Endothelial cell (in vitro differentiated cells): ENCODE measurements at regions not wholly inside any gene's neighbourhood (a gene's known extent, or its start where the extent isn't known, plus 50 kb on each side); places are given as distances from the start of the nearest gene placed in this dataset.

ENCODE experiments used
- DNase-seq: peaks from one replicate; pipeline ENCODE4 v3.0.0; 2021; ENCODE audit warnings: low spot score
- H3K27ac Mint-ChIP-seq: one replicate; pipeline ENCODE4 v1.8.0; 2021; ENCODE audit warnings: mixed read lengths, inconsistent platforms; ENCODE audit not compliant: unreplicated experiment
- H3K27me3 Mint-ChIP-seq: one replicate; pipeline ENCODE4 v1.8.0; 2021; ENCODE audit warnings: mild to moderate bottlenecking, moderate library complexity, mixed read lengths, inconsistent platforms; ENCODE audit not compliant: unreplicated experiment
- H3K36me3 Mint-ChIP-seq: one replicate; pipeline ENCODE4 v1.8.0; 2021; ENCODE audit warnings: mild to moderate bottlenecking, low read depth, mixed read lengths, inconsistent platforms; ENCODE audit not compliant: unreplicated experiment
- H3K4me1 Mint-ChIP-seq: one replicate; pipeline ENCODE4 v1.8.0; 2021; ENCODE audit warnings: mild to moderate bottlenecking, mixed read lengths, inconsistent platforms; ENCODE audit not compliant: unreplicated experiment
- H3K4me3 Mint-ChIP-seq: one replicate; pipeline ENCODE4 v1.8.0; 2021; ENCODE audit warnings: mild to moderate bottlenecking, mixed read lengths, inconsistent platforms; ENCODE audit not compliant: unreplicated experiment
- H3K9me3 Mint-ChIP-seq: one replicate; pipeline ENCODE4 v1.8.0; 2021; ENCODE audit warnings: mixed read lengths, inconsistent platforms; ENCODE audit not compliant: unreplicated experiment
- CTCF ChIP-seq: fragments of 200-600 bp; sonication (generic); IDR thresholded peaks from one replicate; pipeline ENCODE4 v1.5.0; 2021; ENCODE audit warnings: antibody characterized with exemption; ENCODE audit not compliant: unreplicated experiment

GRCh38 chr1:222038971-222039370, 297.1 kb upstream of the DUSP10 start:
- TF ChIP-seq CTCF: no peak
- H3K27me3 Mint-ChIP-seq: peaks cover 2% of the 10 kb centered on the region
- peaks cover 6% of the 10 kb centered on the region for H3K4me1 Mint-ChIP-seq
- no peak overlapping the region for H3K4me3 Mint-ChIP-seq
- no peaks in the 10 kb centered on the region for H3K36me3 Mint-ChIP-seq
- DNase-seq: no peak
- no peak overlapping the region for H3K27ac Mint-ChIP-seq
- H3K9me3 Mint-ChIP-seq: no peaks in the 10 kb centered on the region

DNA sequence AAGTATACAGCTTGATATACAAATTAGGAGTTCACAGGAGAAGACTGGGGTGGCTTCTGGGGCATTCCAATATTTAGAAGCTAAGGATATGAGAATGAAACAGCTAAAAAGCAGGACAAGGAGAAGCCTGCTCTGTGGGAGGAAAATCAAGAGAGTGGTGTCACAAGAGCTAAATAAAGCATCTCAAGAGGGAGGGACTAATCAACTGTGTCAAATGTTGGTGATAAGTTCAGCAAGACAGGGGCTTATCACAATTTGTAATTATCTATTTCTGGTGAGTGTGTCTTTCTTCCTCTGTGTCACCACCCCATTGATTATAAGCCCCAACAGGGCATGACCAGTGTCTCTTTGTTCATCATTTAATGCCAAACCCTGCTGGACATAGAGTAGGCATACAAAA, 295.8 kb upstream of the DUSP10 start:
- Mint-ChIP-seq H3K4me1 (peaks cover 6% of the 10 kb centered on the region), H3K27ac (no peak overlapping the region), H3K4me3 (no peak overlapping the region)

GRCh38 chr1:222034790-222035189, 292.9 kb upstream of the DUSP10 start:
- Mint-ChIP-seq H3K27ac (no peak overlapping the region), H3K36me3 (no peaks in the 10 kb centered on the region), H3K4me3 (no peak overlapping the region), H3K9me3 (no peaks in the 10 kb centered on the region), H3K27me3 (peaks cover 2% of the 10 kb centered on the region), H3K4me1 (peaks cover 6% of the 10 kb centered on the region)
- no peak for TF ChIP-seq CTCF
- no peak for DNase-seq

More for the DNA sequence above, 295.8 kb upstream of the DUSP10 start:
- no peaks in the 10 kb centered on the region for H3K36me3 Mint-ChIP-seq
- no peak for TF ChIP-seq CTCF
- H3K27me3 Mint-ChIP-seq: peaks cover 2% of the 10 kb centered on the region
- DNase-seq: no peak
- no peaks in the 10 kb centered on the region for H3K9me3 Mint-ChIP-seq

GRCh38 chr1:222033450-222033849, 291.6 kb upstream of the DUSP10 start:
- Mint-ChIP-seq H3K27ac (no peak overlapping the region), H3K4me3 (no peak overlapping the region), H3K36me3 (no peaks in the 10 kb centered on the region), H3K4me1 (peaks cover 6% of the 10 kb centered on the region), H3K27me3 (peaks cover 2% of the 10 kb centered on the region), H3K9me3 (no peaks in the 10 kb centered on the region)
- DNase-seq: no peak
- no peak for TF ChIP-seq CTCF

- H3K9me3 Mint-ChIP-seq: no peaks in the 10 kb centered on the region
- H3K4me1 Mint-ChIP-seq: peaks cover 6% of the 10 kb centered on the region
- no peak overlapping the region for H3K27ac Mint-ChIP-seq
- TF ChIP-seq CTCF: no peak
- no peaks in the 10 kb centered on the region for H3K36me3 Mint-ChIP-seq
- H3K27me3 Mint-ChIP-seq: peaks cover 2% of the 10 kb centered on the region
- no peak overlapping the region for H3K4me3 Mint-ChIP-seq
- no peak for DNase-seq
These were observed 289.4 kb upstream of the DUSP10 start for GRCh38 chr1:222031318-222031717.
